Common myeloid progenitor, CD34-positive (primary cell): ENCODE measurements at regions not wholly inside any gene's neighbourhood (a gene's known extent, or its start where the extent isn't known, plus 50 kb on each side); places are given as distances from the start of the nearest gene placed in this dataset.

Experiments used
- CTCF ChIA-PET: fragments of 350-600 bp; sonication (Branson Sonifier 250); formaldehyde crosslinking; loops from one replicate; lab custom pipeline; 2021; ENCODE audit warnings: antibody characterized with exemption; lab: Charles Lee
- POLR2A ChIA-PET: fragments of 350-600 bp; sonication (Branson Sonifier 250); formaldehyde crosslinking; loops from one replicate; lab custom pipeline; 2021; ENCODE audit warnings: antibody characterized with exemption; lab: Charles Lee
- DNase-seq, 3 donors: peaks; one replicate each; pipeline versions ENCODE4 v3.0.0 to v3.0.0-alpha.2; 2013
- H3K27ac ChIP-seq, 2 experiments: 1 replicate in 1 of 2; 2 replicates in 1 of 2; pipeline ENCODE4 v1.7.0; 2013; ENCODE audit warnings: inconsistent platforms in 2 of 2, low read length in 2 of 2, mild to moderate bottlenecking in 2 of 2, low read depth in 1 of 2, moderate library complexity in 1 of 2; ENCODE audit not compliant: severe bottlenecking in 2 of 2, insufficient read depth in 1 of 2, poor library complexity in 1 of 2
- H3K27me3 ChIP-seq, 5 experiments: replicated peaks in 2 of 5; 1 replicate in 3 of 5; 2 replicates in 2 of 5; pipeline versions ENCODE4 v1.6.1 to v1.7.0; 2013; ENCODE audit warnings: low read length in 4 of 5, mild to moderate bottlenecking in 2 of 5, moderate library complexity in 2 of 5, inconsistent platforms in 1 of 5; ENCODE audit not compliant: insufficient read depth in 5 of 5, control insufficient read depth in 4 of 5
- H3K36me3 ChIP-seq, 4 experiments: 1 replicate in 2 of 4; 2 replicates in 2 of 4; pipeline versions ENCODE4 v1.6.1 to v1.7.0; 2013; ENCODE audit warnings: low read length in 3 of 4, control low read depth in 1 of 4, mild to moderate bottlenecking in 1 of 4; ENCODE audit not compliant: control insufficient read depth in 4 of 4, insufficient read depth in 4 of 4
- H3K4me1 ChIP-seq, 4 experiments: 1 replicate in 3 of 4; 2 replicates in 1 of 4; pipeline versions ENCODE4 v1.6.1 to v1.7.1; 2013; ENCODE audit warnings: low read length in 3 of 4, mild to moderate bottlenecking in 3 of 4, control low read depth in 1 of 4, inconsistent platforms in 1 of 4, moderate library complexity in 1 of 4; ENCODE audit not compliant: control insufficient read depth in 4 of 4, insufficient read depth in 4 of 4; ENCODE audit errors: control extremely low read depth in 1 of 4
- H3K4me3 ChIP-seq, 7 experiments: 1 replicate in 4 of 7; 2 replicates in 3 of 7; pipeline versions ENCODE4 v1.5.1 to v1.7.0; 2013; ENCODE audit warnings: mild to moderate bottlenecking in 7 of 7, low read length in 6 of 7, moderate library complexity in 6 of 7, inconsistent platforms in 2 of 7, low read depth in 2 of 7, control low read depth in 1 of 7; ENCODE audit not compliant: insufficient read depth in 4 of 7, control insufficient read depth in 1 of 7; ENCODE audit errors: extremely low read depth in 1 of 7
- H3K9me3 ChIP-seq, 5 experiments: 1 replicate in 4 of 5; 2 replicates in 1 of 5; pipeline versions ENCODE4 v1.6.1 to v1.7.1; 2013; ENCODE audit warnings: low read length in 4 of 5, mild to moderate bottlenecking in 2 of 5, inconsistent platforms in 1 of 5, low read depth in 1 of 5, moderate library complexity in 1 of 5; ENCODE audit not compliant: control insufficient read depth in 4 of 5, insufficient read depth in 2 of 5; ENCODE audit errors: control extremely low read depth in 1 of 5
- WGBS: methylation state at CpG from one replicate; pipeline ENCODE4 v1.1.5; 2013; ENCODE audit not compliant: insufficient coverage; 5-methylcytosine and 5-hydroxymethylcytosine counted together

GRCh38 chr9:75610246-75610645, 280.2 kb upstream of the PCSK5 start:
- CTCF ChIA-PET: no interaction called here
- H3K4me1 ChIP-seq: peaks cover 0 to 20% (median 2%) of the 10 kb centered on the region in 4 experiments
- H3K27ac ChIP-seq: no peak overlapping the region

GRCh38 chr9:75612205-75612604, 278.3 kb upstream of the PCSK5 start:
- no peak for DNase-seq
- Histone ChIP-seq H3K27me3 (no peaks in the 10 kb centered on the region), H3K9me3 (no peaks in the 10 kb centered on the region), H3K36me3 (no peaks in the 10 kb centered on the region), H3K4me1 (peaks cover 0 to 10% (median 0%) of the 10 kb centered on the region in 4 experiments), H3K4me3 (no peak overlapping the region), H3K27ac (no peak overlapping the region)
- ChIA-PET CTCF (no interaction called here), POLR2A (no interaction called here)

More at GRCh38 chr9:75610246-75610645, 280.2 kb upstream of the PCSK5 start:
- POLR2A ChIA-PET: no interaction called here
- Histone ChIP-seq H3K27me3 (no peaks in the 10 kb centered on the region), H3K36me3 (no peaks in the 10 kb centered on the region), H3K9me3 (no peaks in the 10 kb centered on the region), H3K4me3 (no peak overlapping the region)
- no peak for DNase-seq
- WGBS: 100% methylated on average over 1 of the region's 1 CpG

GRCh38 chr9:75612754-75613153, 277.7 kb upstream of the PCSK5 start:
- Histone ChIP-seq H3K4me3 (no peak overlapping the region), H3K27ac (no peak overlapping the region), H3K27me3 (no peaks in the 10 kb centered on the region), H3K9me3 (no peaks in the 10 kb centered on the region), H3K4me1 (peaks cover 0 to 6% (median 0%) of the 10 kb centered on the region in 4 experiments), H3K36me3 (no peaks in the 10 kb centered on the region)
- WGBS: 88% methylated on average over 3 of the region's 3 CpGs
- DNase-seq: no peak
- ChIA-PET POLR2A (no interaction called here), CTCF (no interaction called here)

GRCh38 chr9:75615284-75615683, 275.2 kb upstream of the PCSK5 start:
- ChIA-PET POLR2A (no interaction called here), CTCF (no interaction called here)
- no peaks in the 10 kb centered on the region for H3K36me3 ChIP-seq
- no peaks in the 10 kb centered on the region for H3K4me1 ChIP-seq
- no peaks in the 10 kb centered on the region for H3K9me3 ChIP-seq
- no peaks in the 10 kb centered on the region for H3K27me3 ChIP-seq
- DNase-seq: no peak
- H3K27ac ChIP-seq: no peak overlapping the region
- H3K4me3 ChIP-seq: no peak overlapping the region
- WGBS: 88% methylated on average over 3 of the region's 4 CpGs

GRCh38 chr9:75616052-75616451, 274.4 kb upstream of the PCSK5 start:
- ChIA-PET CTCF (no interaction called here), POLR2A (no interaction called here)
- no peaks in the 10 kb centered on the region for H3K27me3 ChIP-seq
- no peak overlapping the region for H3K4me3 ChIP-seq
- no peak for DNase-seq
- no peak overlapping the region for H3K27ac ChIP-seq
- H3K9me3 ChIP-seq: no peaks in the 10 kb centered on the region
- H3K36me3 ChIP-seq: no peaks in the 10 kb centered on the region
- H3K4me1 ChIP-seq: no peaks in the 10 kb centered on the region
- WGBS: no CpG with 5 or more reads among the region's 1 CpG

- H3K36me3 ChIP-seq: no peaks in the 10 kb centered on the region
- DNase-seq: no peak
- no peak overlapping the region for H3K4me3 ChIP-seq
- H3K9me3 ChIP-seq: no peaks in the 10 kb centered on the region
- 100% methylated on average over 1 of the region's 3 CpGs for WGBS
- no peaks in the 10 kb centered on the region for H3K4me1 ChIP-seq
- ChIA-PET POLR2A (no interaction called here), CTCF (no interaction called here)
- H3K27ac ChIP-seq: no peak overlapping the region
- no peaks in the 10 kb centered on the region for H3K27me3 ChIP-seq
Observed at GRCh38 chr9:75616841-75617566, 273.5 kb upstream of the PCSK5 start.

GRCh38 chr9:75623462-75623861, 267.0 kb upstream of the PCSK5 start:
- Histone ChIP-seq H3K4me1 (peaks cover 0 to 5% (median 0%) of the 10 kb centered on the region in 4 experiments), H3K9me3 (no peaks in the 10 kb centered on the region), H3K27me3 (no peaks in the 10 kb centered on the region), H3K4me3 (no peak overlapping the region), H3K36me3 (no peaks in the 10 kb centered on the region), H3K27ac (no peak overlapping the region)
- POLR2A ChIA-PET: no interaction called here
- CTCF ChIA-PET: no interaction called here
- no peak for DNase-seq
